ENCODE measurements at regions not wholly inside any gene's neighbourhood (a gene's known extent, or its start where the extent isn't known, plus 50 kb on each side); places are given as distances from the start of the nearest gene placed in this dataset.

DNA sequence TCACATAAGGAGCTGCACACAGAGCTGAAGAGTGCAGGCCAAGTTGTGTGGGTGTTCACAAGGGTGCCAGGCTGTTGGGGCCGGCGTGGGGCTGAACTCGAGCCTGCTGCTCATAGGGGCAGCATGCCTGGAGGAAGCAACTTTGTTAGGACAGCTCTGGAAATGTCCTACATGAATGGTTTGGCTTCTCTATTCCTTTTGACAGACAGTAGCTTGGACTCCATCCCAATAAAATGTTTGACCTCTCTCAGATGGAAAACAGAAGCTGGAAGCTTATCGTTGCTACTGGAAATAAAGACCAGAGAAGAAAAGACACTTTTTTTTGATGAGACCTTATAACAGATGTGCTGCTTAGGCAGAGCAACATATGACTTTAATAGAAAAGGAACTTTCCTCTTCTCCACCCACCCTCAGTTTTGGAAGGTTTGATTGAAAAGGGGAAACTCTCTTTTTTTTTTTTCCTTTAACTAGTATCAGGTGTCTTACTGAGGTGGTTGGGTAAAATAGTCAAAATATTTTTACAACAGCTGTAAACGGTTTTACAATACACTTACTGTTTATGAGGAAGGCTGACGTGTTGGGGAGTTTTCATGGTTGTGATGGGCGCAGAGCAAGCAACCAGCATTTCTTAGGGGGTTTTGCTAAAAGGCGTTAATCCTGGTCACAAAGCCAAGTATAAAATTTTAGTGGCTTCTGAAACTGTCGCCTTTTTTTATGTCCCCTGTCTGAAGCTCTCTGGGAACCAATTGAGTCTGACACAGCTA lies 80.7 kb upstream of the EEF1E1 start (continued):
- no peak for TF ChIP-seq TCF7 (IDR thresholded peaks at IDR 0.05; ENCODE audit: borderline replicate concordance)
- TF ChIP-seq STAT3 (IDR thresholded peaks at IDR 0.05; ENCODE audit: low read depth, low read length), result no peak
- peak; percentile 31 to 65; a peak in 1 of 4 replicates for TF ChIP-seq EP300 (IDR thresholded peaks at IDR 0.05; ENCODE audit: borderline replicate concordance in 1 of 2, control insufficient read depth in 1 of 2, low read depth in 2 of 2, low read length in 2 of 2)
- TF ChIP-seq HCFC1 (IDR thresholded peaks at IDR 0.05; ENCODE audit: low read length), result no peak
- TF ChIP-seq, protein P1, sequence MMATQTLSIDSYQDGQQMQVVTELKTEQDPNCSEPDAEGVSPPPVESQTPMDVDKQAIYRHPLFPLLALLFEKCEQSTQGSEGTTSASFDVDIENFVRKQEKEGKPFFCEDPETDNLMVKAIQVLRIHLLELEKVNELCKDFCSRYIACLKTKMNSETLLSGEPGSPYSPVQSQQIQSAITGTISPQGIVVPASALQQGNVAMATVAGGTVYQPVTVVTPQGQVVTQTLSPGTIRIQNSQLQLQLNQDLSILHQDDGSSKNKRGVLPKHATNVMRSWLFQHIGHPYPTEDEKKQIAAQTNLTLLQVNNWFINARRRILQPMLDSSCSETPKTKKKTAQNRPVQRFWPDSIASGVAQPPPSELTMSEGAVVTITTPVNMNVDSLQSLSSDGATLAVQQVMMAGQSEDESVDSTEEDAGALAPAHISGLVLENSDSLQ (IDR thresholded peaks at IDR 0.05), result peak; percentile 59; the same call in 1 of the 2 replicates
- TF ChIP-seq, protein P2, sequence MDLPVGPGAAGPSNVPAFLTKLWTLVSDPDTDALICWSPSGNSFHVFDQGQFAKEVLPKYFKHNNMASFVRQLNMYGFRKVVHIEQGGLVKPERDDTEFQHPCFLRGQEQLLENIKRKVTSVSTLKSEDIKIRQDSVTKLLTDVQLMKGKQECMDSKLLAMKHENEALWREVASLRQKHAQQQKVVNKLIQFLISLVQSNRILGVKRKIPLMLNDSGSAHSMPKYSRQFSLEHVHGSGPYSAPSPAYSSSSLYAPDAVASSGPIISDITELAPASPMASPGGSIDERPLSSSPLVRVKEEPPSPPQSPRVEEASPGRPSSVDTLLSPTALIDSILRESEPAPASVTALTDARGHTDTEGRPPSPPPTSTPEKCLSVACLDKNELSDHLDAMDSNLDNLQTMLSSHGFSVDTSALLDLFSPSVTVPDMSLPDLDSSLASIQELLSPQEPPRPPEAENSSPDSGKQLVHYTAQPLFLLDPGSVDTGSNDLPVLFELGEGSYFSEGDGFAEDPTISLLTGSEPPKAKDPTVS (IDR thresholded peaks at IDR 0.05; ENCODE audit: low read depth, low read length), result no peak
- no peak for TF ChIP-seq ETV6 (conservative IDR thresholded peaks at IDR 0.05 in 1 of 2, IDR thresholded peaks at IDR 0.05 in 1 of 2; ENCODE audit: borderline replicate concordance in 1 of 2, low read depth in 1 of 2)
- TF ChIP-seq RB1 (IDR thresholded peaks at IDR 0.05; ENCODE audit: borderline replicate concordance), result no peak
- TF ChIP-seq RBBP5 (conservative IDR thresholded peaks at IDR 0.05), result no peak
- TF ChIP-seq NR2C1 (IDR thresholded peaks at IDR 0.05), result no peak
- TF ChIP-seq GATAD2B (conservative IDR thresholded peaks at IDR 0.05; ENCODE audit: low read depth), result 0 out of 2 replicates have a peak, but pooled peaks have one; percentile 41
- TF ChIP-seq JUND (IDR thresholded peaks at IDR 0.05; ENCODE audit: low read depth, low read length), result no peak
- TF ChIP-seq ATF7 (IDR thresholded peaks at IDR 0.05; ENCODE audit: low read depth), result peak; percentile 52
- 0 out of 2 replicates have a peak, but pooled peaks have one; percentile 25 for TF ChIP-seq MYB (IDR thresholded peaks at IDR 0.05; ENCODE audit: borderline replicate concordance, low read depth, low read length)
- TF ChIP-seq, protein P3, sequence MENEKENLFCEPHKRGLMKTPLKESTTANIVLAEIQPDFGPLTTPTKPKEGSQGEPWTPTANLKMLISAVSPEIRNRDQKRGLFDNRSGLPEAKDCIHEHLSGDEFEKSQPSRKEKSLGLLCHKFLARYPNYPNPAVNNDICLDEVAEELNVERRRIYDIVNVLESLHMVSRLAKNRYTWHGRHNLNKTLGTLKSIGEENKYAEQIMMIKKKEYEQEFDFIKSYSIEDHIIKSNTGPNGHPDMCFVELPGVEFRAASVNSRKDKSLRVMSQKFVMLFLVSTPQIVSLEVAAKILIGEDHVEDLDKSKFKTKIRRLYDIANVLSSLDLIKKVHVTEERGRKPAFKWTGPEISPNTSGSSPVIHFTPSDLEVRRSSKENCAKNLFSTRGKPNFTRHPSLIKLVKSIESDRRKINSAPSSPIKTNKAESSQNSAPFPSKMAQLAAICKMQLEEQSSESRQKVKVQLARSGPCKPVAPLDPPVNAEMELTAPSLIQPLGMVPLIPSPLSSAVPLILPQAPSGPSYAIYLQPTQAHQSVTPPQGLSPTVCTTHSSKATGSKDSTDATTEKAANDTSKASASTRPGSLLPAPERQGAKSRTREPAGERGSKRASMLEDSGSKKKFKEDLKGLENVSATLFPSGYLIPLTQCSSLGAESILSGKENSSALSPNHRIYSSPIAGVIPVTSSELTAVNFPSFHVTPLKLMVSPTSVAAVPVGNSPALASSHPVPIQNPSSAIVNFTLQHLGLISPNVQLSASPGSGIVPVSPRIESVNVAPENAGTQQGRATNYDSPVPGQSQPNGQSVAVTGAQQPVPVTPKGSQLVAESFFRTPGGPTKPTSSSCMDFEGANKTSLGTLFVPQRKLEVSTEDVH (IDR thresholded peaks at IDR 0.05; ENCODE audit: low read depth, partially characterized antibody), result no peak
- TF ChIP-seq, protein P4, sequence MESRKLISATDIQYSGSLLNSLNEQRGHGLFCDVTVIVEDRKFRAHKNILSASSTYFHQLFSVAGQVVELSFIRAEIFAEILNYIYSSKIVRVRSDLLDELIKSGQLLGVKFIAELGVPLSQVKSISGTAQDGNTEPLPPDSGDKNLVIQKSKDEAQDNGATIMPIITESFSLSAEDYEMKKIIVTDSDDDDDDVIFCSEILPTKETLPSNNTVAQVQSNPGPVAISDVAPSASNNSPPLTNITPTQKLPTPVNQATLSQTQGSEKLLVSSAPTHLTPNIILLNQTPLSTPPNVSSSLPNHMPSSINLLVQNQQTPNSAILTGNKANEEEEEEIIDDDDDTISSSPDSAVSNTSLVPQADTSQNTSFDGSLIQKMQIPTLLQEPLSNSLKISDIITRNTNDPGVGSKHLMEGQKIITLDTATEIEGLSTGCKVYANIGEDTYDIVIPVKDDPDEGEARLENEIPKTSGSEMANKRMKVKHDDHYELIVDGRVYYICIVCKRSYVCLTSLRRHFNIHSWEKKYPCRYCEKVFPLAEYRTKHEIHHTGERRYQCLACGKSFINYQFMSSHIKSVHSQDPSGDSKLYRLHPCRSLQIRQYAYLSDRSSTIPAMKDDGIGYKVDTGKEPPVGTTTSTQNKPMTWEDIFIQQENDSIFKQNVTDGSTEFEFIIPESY (IDR thresholded peaks at IDR 0.05), result no peak
- TF ChIP-seq, protein P5, sequence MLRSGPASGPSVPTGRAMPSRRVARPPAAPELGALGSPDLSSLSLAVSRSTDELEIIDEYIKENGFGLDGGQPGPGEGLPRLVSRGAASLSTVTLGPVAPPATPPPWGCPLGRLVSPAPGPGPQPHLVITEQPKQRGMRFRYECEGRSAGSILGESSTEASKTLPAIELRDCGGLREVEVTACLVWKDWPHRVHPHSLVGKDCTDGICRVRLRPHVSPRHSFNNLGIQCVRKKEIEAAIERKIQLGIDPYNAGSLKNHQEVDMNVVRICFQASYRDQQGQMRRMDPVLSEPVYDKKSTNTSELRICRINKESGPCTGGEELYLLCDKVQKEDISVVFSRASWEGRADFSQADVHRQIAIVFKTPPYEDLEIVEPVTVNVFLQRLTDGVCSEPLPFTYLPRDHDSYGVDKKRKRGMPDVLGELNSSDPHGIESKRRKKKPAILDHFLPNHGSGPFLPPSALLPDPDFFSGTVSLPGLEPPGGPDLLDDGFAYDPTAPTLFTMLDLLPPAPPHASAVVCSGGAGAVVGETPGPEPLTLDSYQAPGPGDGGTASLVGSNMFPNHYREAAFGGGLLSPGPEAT (IDR thresholded peaks at IDR 0.05; ENCODE audit: low read depth), result peak; percentile 95
- no peak for TF ChIP-seq SRF (IDR thresholded peaks at IDR 0.05; ENCODE audit: low read depth in 2 of 2, low read length in 2 of 2)
- TF ChIP-seq NFIC (IDR thresholded peaks at IDR 0.05; ENCODE audit: low read depth, low read length), result no peak
- no peak for TF ChIP-seq FOXK2 (IDR thresholded peaks at IDR 0.05)
- TF ChIP-seq SP1 (IDR thresholded peaks at IDR 0.05; ENCODE audit: low read depth, low read length), result no peak
